Liver (tissue), 8 donors: ENCODE measurements at regions not wholly inside any gene's neighbourhood (a gene's known extent, or its start where the extent isn't known, plus 50 kb on each side); places are given as distances from the start of the nearest gene placed in this dataset.

Experiments
- DNase-seq: peaks from one replicate; pipeline ENCODE4 v3.0.0-alpha.2; 2017; ENCODE audit warnings: low spot score
- H3K27ac ChIP-seq, 2 donors: one replicate each; pipeline ENCODE4 v1.7.0; 2013; ENCODE audit warnings: inconsistent platforms in 2 of 2, low read length in 2 of 2, control low read depth in 1 of 2, low read depth in 1 of 2, mild to moderate bottlenecking in 1 of 2
- H3K27me3 ChIP-seq, 4 donors: one replicate each; pipeline versions ENCODE4 v1.6.1 to v1.7.0; 2013; ENCODE audit warnings: low read length in 3 of 4, inconsistent platforms in 1 of 4, mild to moderate bottlenecking in 1 of 4, moderate library complexity in 1 of 4; ENCODE audit not compliant: control insufficient read depth in 4 of 4, insufficient read depth in 4 of 4
- H3K36me3 ChIP-seq, 4 donors: one replicate each; pipeline versions ENCODE4 v1.6.1 to v1.7.0; 2013; ENCODE audit warnings: low read length in 3 of 4, mild to moderate bottlenecking in 3 of 4, low read depth in 1 of 4, moderate library complexity in 1 of 4; ENCODE audit not compliant: control insufficient read depth in 4 of 4, insufficient read depth in 3 of 4
- H3K4me1 ChIP-seq, 4 donors: one replicate each; pipeline versions ENCODE4 v1.6.1 to v1.7.0; 2013; ENCODE audit warnings: low read length in 3 of 4, mild to moderate bottlenecking in 3 of 4, moderate library complexity in 1 of 4; ENCODE audit not compliant: control insufficient read depth in 4 of 4, insufficient read depth in 4 of 4
- H3K4me3 ChIP-seq, 3 donors: one replicate each; pipeline versions ENCODE4 v1.6.1 to v1.7.0; 2013; ENCODE audit warnings: low read length in 3 of 3, control low read depth in 1 of 3, low read depth in 1 of 3, mild to moderate bottlenecking in 1 of 3
- H3K9ac ChIP-seq, 2 donors: one replicate each; pipeline ENCODE4 v1.7.0; 2013; ENCODE audit warnings: low read length in 2 of 2, mild to moderate bottlenecking in 2 of 2, moderate library complexity in 2 of 2, control low read depth in 1 of 2, low read depth in 1 of 2
- H3K9me3 ChIP-seq, 4 donors: one replicate each; pipeline versions ENCODE4 v1.6.1 to v1.7.0; 2013; ENCODE audit warnings: low read length in 3 of 4; ENCODE audit not compliant: control insufficient read depth in 4 of 4
- CTCF ChIP-seq: fragments of 150-350 bp; IDR thresholded peaks from 2 replicates; pipeline ENCODE4 v1.5.1; 2017; ENCODE audit warnings: improper control_type of control experiment, low read depth, low read length; ENCODE audit not compliant: missing input control
- EGR1 ChIP-seq, 2 donors: IDR thresholded peaks; 2 replicates each; pipeline ENCODE4 v1.6.1; 2016 to 2018; ENCODE audit warnings: antibody characterized with exemption in 2 of 2, low read depth in 2 of 2
- FOXA1 ChIP-seq: IDR thresholded peaks from 2 replicates; pipeline ENCODE4 v1.6.1; 2016; ENCODE audit warnings: antibody characterized with exemption
- HNF4A ChIP-seq, 2 donors: conservative IDR thresholded peaks; 2 replicates each; pipeline ENCODE4 v1.6.1; 2016; ENCODE audit warnings: antibody characterized with exemption in 2 of 2, mild to moderate bottlenecking in 2 of 2
- HNF4G ChIP-seq: IDR thresholded peaks from 2 replicates; pipeline ENCODE4 v1.6.1; 2016; ENCODE audit warnings: antibody characterized with exemption
- JUND ChIP-seq, 2 donors: IDR thresholded peaks; 2 replicates each; pipeline ENCODE4 v1.6.1; 2016; ENCODE audit warnings: antibody characterized with exemption in 2 of 2
- NR2F2 ChIP-seq: IDR thresholded peaks from 2 replicates; pipeline ENCODE4 v1.6.1; 2016; ENCODE audit warnings: antibody characterized with exemption
- RAD21 ChIP-seq, 2 donors: IDR thresholded peaks; 2 replicates each; pipeline ENCODE4 v1.6.1; 2016; ENCODE audit warnings: antibody characterized with exemption in 2 of 2, mild to moderate bottlenecking in 2 of 2
- RXRA ChIP-seq, 2 donors: IDR thresholded peaks; 2 replicates each; pipeline ENCODE4 v1.6.1; 2017 to 2018; ENCODE audit warnings: antibody characterized with exemption in 2 of 2, mild to moderate bottlenecking in 1 of 2
- SP1 ChIP-seq: IDR thresholded peaks from 2 replicates; pipeline ENCODE4 v1.6.1; 2018; ENCODE audit warnings: antibody characterized with exemption, mild to moderate bottlenecking
- YY1 ChIP-seq: IDR thresholded peaks from 2 replicates; pipeline ENCODE4 v1.6.1; 2016; ENCODE audit warnings: antibody characterized with exemption, mild to moderate bottlenecking
- WGBS: extraction: QIAGEN DNeasy Blood & Tissue Kit; methylation state at CpG from one replicate; pipeline ENCODE4 v1.1.7; 2013; 5-methylcytosine and 5-hydroxymethylcytosine counted together
- TF ChIP-seq, protein P1 (sequence below): IDR thresholded peaks from 2 replicates; pipeline ENCODE4 v1.6.1; 2016; ENCODE audit warnings: antibody characterized with exemption
- TF ChIP-seq, protein P2 (sequence below): IDR thresholded peaks from 2 replicates; pipeline ENCODE4 v1.6.1; 2016; ENCODE audit warnings: antibody characterized with exemption, mild to moderate bottlenecking
- donor health status: healthy.
- donor health status: healthy.
- donor health status: healthy.
- donor health status: healthy.
- donor health status: healthy.

DNA sequence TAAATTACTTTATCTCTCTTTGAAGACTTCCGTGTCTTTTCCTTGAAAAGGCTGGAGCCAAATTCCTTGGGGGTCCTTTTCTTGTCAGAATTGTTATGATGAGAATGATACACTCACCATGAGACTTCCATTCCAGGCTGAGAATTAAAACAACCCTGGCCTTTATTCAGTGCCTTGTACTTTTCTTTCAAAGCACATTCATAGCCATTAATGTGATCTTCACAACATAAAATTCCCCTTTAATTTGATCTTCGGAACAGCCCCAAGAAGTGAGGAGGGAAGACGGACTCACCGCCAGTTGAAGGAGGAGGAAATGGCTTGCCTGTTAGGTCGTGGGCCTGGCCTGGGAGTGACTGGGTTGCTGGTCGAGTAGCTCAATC, 127.3 kb downstream of the DDX1 start:
- no peak overlapping the region for H3K9ac ChIP-seq
- H3K4me1 ChIP-seq, result no peaks in the 10 kb centered on the region
- TF ChIP-seq CTCF, result no peak
- TF ChIP-seq, protein P1, sequence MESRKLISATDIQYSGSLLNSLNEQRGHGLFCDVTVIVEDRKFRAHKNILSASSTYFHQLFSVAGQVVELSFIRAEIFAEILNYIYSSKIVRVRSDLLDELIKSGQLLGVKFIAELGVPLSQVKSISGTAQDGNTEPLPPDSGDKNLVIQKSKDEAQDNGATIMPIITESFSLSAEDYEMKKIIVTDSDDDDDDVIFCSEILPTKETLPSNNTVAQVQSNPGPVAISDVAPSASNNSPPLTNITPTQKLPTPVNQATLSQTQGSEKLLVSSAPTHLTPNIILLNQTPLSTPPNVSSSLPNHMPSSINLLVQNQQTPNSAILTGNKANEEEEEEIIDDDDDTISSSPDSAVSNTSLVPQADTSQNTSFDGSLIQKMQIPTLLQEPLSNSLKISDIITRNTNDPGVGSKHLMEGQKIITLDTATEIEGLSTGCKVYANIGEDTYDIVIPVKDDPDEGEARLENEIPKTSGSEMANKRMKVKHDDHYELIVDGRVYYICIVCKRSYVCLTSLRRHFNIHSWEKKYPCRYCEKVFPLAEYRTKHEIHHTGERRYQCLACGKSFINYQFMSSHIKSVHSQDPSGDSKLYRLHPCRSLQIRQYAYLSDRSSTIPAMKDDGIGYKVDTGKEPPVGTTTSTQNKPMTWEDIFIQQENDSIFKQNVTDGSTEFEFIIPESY, result no peak
- no peak for TF ChIP-seq EGR1 (IDR thresholded peaks at IDR 0.05; ENCODE audit: low read depth in 2 of 2)
- no peak for TF ChIP-seq RAD21 (IDR thresholded peaks at IDR 0.05)
- no peak for TF ChIP-seq HNF4A (conservative IDR thresholded peaks at IDR 0.05)
- no peak for TF ChIP-seq YY1
- no peak for TF ChIP-seq HNF4G
- TF ChIP-seq JUND (IDR thresholded peaks at IDR 0.05), result no peak
- no peak for TF ChIP-seq FOXA1
- no peak overlapping the region for H3K4me3 ChIP-seq
- H3K9me3 ChIP-seq, result no peaks in the 10 kb centered on the region
- no peaks in the 10 kb centered on the region for H3K36me3 ChIP-seq
- no peak for DNase-seq
- no peaks in the 10 kb centered on the region for H3K27me3 ChIP-seq
- H3K27ac ChIP-seq, result no peak overlapping the region
- WGBS, result 87% methylated on average over 6 of the region's 6 CpGs

DNA sequence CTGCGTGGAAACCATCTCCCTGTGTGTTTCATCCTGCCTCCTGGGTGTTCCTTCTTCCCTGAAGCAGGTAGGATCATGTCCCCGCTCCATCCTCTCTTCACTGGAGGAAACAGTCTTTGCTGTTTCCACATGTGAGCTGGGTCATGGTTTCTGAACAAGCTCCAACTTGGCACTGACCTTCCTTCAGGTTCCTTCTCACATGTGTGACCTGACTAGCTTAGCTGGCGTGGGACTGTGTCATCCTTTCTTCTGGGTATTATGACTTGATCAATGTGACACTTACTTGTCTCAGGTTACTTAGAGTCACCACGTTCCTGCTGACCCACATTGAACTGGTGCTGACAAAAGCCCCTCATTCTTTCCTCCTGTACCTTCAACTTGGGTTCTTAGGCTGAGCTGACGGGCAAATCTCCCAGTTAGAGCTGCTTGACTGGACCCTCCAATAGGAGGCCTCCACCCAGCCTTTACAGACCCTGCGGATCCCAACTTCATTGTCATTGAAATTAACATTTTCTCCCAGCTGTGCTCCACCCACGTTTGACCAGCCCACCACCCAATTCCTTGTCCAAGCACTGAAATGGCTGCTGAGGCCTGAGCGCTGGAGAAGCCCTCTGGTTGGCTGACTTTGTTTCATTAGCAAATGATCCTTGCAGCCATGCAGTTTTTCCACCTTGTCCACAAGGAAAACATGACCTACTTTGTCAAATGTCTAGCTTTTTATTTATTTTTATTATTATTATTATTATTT, 128.1 kb downstream of the DDX1 start:
- H3K4me3 ChIP-seq, result no peak overlapping the region
- no peak overlapping the region for H3K9ac ChIP-seq
- no peaks in the 10 kb centered on the region for H3K27me3 ChIP-seq
- DNase-seq, result no peak
- no peaks in the 10 kb centered on the region for H3K4me1 ChIP-seq
- TF ChIP-seq, protein P1, result no peak
- TF ChIP-seq RXRA (IDR thresholded peaks at IDR 0.05), result no peak
- 87% methylated on average over 8 of the region's 8 CpGs for WGBS
- no peaks in the 10 kb centered on the region for H3K36me3 ChIP-seq
- no peak overlapping the region for H3K27ac ChIP-seq
- no peaks in the 10 kb centered on the region for H3K9me3 ChIP-seq

DNA sequence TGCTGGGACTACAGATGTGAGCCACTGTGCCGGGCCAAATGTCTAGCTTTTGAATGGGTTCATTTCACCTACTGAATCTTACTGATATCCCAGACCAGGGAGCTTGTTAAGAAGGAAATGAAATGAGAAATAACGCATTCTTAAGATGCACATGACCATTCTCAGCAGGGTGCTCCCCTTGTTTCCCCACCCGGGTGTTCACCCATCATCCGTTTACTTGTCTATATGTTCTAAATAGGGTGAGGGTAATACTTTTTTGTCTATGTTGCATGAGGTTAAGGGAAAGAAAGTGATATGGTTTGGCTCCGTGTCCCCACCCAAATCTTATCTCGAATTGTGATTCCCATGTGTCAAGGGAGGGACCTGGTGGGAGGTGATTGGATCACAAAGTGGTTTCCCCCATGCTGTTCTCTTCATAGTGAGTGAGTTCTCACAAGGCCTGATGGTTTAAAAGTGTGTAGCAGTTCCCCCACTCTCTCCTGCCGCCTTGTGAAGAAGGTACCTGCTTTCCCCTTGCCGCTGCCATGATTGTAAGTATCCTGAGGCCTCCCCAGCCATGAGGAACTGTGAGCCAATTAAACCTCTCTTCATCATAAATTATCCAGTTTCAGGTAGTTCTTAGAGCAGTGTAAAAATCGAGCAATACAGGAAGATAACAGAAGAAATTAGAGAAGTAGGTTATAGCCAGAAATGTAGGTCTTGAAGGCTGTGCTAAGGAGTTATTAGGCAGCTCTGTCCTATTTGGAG, 129.1 kb downstream of the DDX1 start:
- H3K9me3 ChIP-seq, result no peaks in the 10 kb centered on the region
- H3K9ac ChIP-seq, result no peak overlapping the region
- H3K4me1 ChIP-seq, result no peaks in the 10 kb centered on the region
- H3K4me3 ChIP-seq, result no peak overlapping the region
- DNase-seq, result no peak
- no peaks in the 10 kb centered on the region for H3K36me3 ChIP-seq
- WGBS, result 94% methylated on average over 9 of the region's 9 CpGs
- H3K27me3 ChIP-seq, result no peaks in the 10 kb centered on the region
- no peak overlapping the region for H3K27ac ChIP-seq
- TF ChIP-seq SP1 (no peak), HNF4A (conservative IDR thresholded peaks at IDR 0.05) (no peak), HNF4G (no peak), FOXA1 (no peak), CTCF (no peak), RAD21 (IDR thresholded peaks at IDR 0.05) (no peak), NR2F2 (no peak), RXRA (IDR thresholded peaks at IDR 0.05) (no peak), JUND (IDR thresholded peaks at IDR 0.05) (no peak)
- TF ChIP-seq, protein P2, sequence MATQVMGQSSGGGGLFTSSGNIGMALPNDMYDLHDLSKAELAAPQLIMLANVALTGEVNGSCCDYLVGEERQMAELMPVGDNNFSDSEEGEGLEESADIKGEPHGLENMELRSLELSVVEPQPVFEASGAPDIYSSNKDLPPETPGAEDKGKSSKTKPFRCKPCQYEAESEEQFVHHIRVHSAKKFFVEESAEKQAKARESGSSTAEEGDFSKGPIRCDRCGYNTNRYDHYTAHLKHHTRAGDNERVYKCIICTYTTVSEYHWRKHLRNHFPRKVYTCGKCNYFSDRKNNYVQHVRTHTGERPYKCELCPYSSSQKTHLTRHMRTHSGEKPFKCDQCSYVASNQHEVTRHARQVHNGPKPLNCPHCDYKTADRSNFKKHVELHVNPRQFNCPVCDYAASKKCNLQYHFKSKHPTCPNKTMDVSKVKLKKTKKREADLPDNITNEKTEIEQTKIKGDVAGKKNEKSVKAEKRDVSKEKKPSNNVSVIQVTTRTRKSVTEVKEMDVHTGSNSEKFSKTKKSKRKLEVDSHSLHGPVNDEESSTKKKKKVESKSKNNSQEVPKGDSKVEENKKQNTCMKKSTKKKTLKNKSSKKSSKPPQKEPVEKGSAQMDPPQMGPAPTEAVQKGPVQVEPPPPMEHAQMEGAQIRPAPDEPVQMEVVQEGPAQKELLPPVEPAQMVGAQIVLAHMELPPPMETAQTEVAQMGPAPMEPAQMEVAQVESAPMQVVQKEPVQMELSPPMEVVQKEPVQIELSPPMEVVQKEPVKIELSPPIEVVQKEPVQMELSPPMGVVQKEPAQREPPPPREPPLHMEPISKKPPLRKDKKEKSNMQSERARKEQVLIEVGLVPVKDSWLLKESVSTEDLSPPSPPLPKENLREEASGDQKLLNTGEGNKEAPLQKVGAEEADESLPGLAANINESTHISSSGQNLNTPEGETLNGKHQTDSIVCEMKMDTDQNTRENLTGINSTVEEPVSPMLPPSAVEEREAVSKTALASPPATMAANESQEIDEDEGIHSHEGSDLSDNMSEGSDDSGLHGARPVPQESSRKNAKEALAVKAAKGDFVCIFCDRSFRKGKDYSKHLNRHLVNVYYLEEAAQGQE, result no peak
